HCT116 (cell line): ENCODE measurements at regions not wholly inside any gene's neighbourhood (a gene's known extent, or its start where the extent isn't known, plus 50 kb on each side); places are given as distances from the start of the nearest gene placed in this dataset.
A peak's percentile ranks its signal among the peaks of the same experiment; 100 is the strongest.

Source experiments
- ATAC-seq: fragments of 200-7000 bp; cut with Tn5 transposase; 2 replicates; pipeline ENCODE4 v1.9.1; 2020; ENCODE audit warnings: mild to moderate bottlenecking, moderate library complexity
- BruUV-seq: library from RNA; stranded (reverse); fragments of 400-500 nt; replicated peaks from 2 replicates; lab custom pipeline; 2021; lab: Mats Ljungman, UMichigan
- CTCF ChIA-PET: fragments of 300-600 bp; sonication (Branson Sonifier 250); formaldehyde crosslinking; loops from one replicate; lab custom pipeline; 2021; ENCODE audit warnings: antibody characterized with exemption; lab: Charles Lee
- POLR2A ChIA-PET: fragments of 300-600, 350-600 bp; sonication (Branson Sonifier 250); formaldehyde crosslinking; loops from one replicate; lab custom pipeline; 2021; ENCODE audit warnings: antibody characterized with exemption; lab: Charles Lee
- RAD21 ChIA-PET, 2 experiments: fragments of 300-600 bp; sonication (Branson Sonifier 250); formaldehyde crosslinking; loops; one replicate each; lab custom pipeline; 2023; ENCODE audit warnings: low total read pairs in 2 of 2; ENCODE audit not compliant: uncharacterized antibody in 2 of 2, unreplicated experiment in 2 of 2, low non-redundant PET in 1 of 2; lab: Charles Lee
- DNase-seq: peaks from one replicate; pipeline ENCODE4 v3.0.0-alpha.2; 2010; ENCODE audit warnings: low read depth, low spot score
- H2AFZ ChIP-seq: fragments of 200-600 bp; shearing (Covaris generic), sonication (generic); 2 replicates; pipeline ENCODE4 v1.6.1; 2017; ENCODE audit warnings: low read depth, mixed run types, mixed read lengths, antibody characterized with exemption, low read length; ENCODE audit not compliant: poor library complexity, severe bottlenecking
- H3K27ac ChIP-seq: 2 replicates; pipeline ENCODE4 v1.5.1; 2012; ENCODE audit warnings: low read depth, low read length
- H3K27me3 ChIP-seq: fragments of 200-600 bp; sonication (generic); 2 replicates; pipeline ENCODE4 v1.6.1; 2016; ENCODE audit warnings: mixed run types, low read length, mixed read lengths; ENCODE audit not compliant: insufficient read depth
- H3K36me3 ChIP-seq, 2 experiments: fragments of 200-500 bp in 1 of 2; fragments of 200-600 bp in 1 of 2; sonication (Bioruptor generic) in 1 of 2; sonication (generic) in 1 of 2; 2 replicates each; pipeline versions ENCODE4 v1.5.1 to v1.6.1; 2014 to 2016; ENCODE audit warnings: low read length in 2 of 2, inconsistent platforms in 1 of 2, mixed read lengths in 1 of 2, mixed run types in 1 of 2; ENCODE audit not compliant: insufficient read depth in 2 of 2, control insufficient read depth in 1 of 2
- H3K4me1 ChIP-seq, 2 experiments: fragments of 200-600 bp in 1 of 2; sonication (generic) in 1 of 2; 2 replicates each; pipeline versions ENCODE4 v1.5.1 to v1.6.1; 2012 to 2017; ENCODE audit warnings: low read length in 2 of 2, inconsistent platforms in 1 of 2, mild to moderate bottlenecking in 1 of 2, mixed read lengths in 1 of 2, mixed run types in 1 of 2, moderate library complexity in 1 of 2; ENCODE audit not compliant: insufficient read depth in 2 of 2, control insufficient read depth in 1 of 2
- H3K4me2 ChIP-seq: fragments of 200-600 bp; sonication (generic); 2 replicates; pipeline ENCODE4 v1.6.1; 2017; ENCODE audit warnings: mixed run types, low read length, mixed read lengths
- H3K4me3 ChIP-seq, 2 experiments: fragments of 200-600 bp in 1 of 2; sonication (generic) in 1 of 2; replicated peaks in 1 of 2; 2 replicates each; pipeline ENCODE4 v1.5.1; 2011 to 2016; ENCODE audit warnings: low read length in 2 of 2, control low read depth in 1 of 2, low read depth in 1 of 2, mild to moderate bottlenecking in 1 of 2, mixed read lengths in 1 of 2, mixed run types in 1 of 2
- H3K79me2 ChIP-seq: fragments of 200-600 bp; sonication (generic); 2 replicates; pipeline ENCODE4 v1.6.1; 2017; ENCODE audit warnings: mild to moderate bottlenecking, mixed run types, low read length, moderate library complexity, mixed read lengths; ENCODE audit not compliant: insufficient read depth
- H3K9ac ChIP-seq: fragments of 200-600 bp; sonication (generic); 2 replicates; pipeline ENCODE4 v1.6.1; 2016; ENCODE audit warnings: low read length, mixed read lengths
- H3K9me2 ChIP-seq: fragments of 200-600 bp; sonication (generic), shearing (Covaris generic); 2 replicates; pipeline ENCODE4 v1.6.1; 2017; ENCODE audit warnings: mixed run types, mild to moderate bottlenecking, moderate library complexity; ENCODE audit not compliant: insufficient read depth
- H3K9me3 ChIP-seq, 2 experiments: fragments of 200-500 bp in 1 of 2; fragments of 200-600 bp in 1 of 2; sonication (Bioruptor generic) in 1 of 2; sonication (generic) in 1 of 2; 2 replicates each; pipeline ENCODE4 v1.6.1; 2014 to 2017; ENCODE audit warnings: low read length in 2 of 2, mixed read lengths in 2 of 2, inconsistent platforms in 1 of 2, low read depth in 1 of 2, mild to moderate bottlenecking in 1 of 2, mixed run types in 1 of 2, moderate library complexity in 1 of 2; ENCODE audit not compliant: control insufficient read depth in 1 of 2, insufficient read depth in 1 of 2
- H4K20me1 ChIP-seq: fragments of 200-600 bp; sonication (generic), shearing (Covaris generic); 2 replicates; pipeline ENCODE4 v1.6.1; 2017; ENCODE audit warnings: mixed run types, mild to moderate bottlenecking, moderate library complexity; ENCODE audit not compliant: insufficient read depth
- CBX3 ChIP-seq: IDR thresholded peaks from 2 replicates; pipeline ENCODE4 v1.6.1; 2012; ENCODE audit warnings: low read depth
- CEBPB ChIP-seq: IDR thresholded peaks from 2 replicates; pipeline ENCODE4 v1.6.1; 2012; ENCODE audit warnings: low read depth
- ELF1 ChIP-seq: IDR thresholded peaks from 2 replicates; pipeline ENCODE4 v1.6.1; 2012; ENCODE audit warnings: low read depth, borderline replicate concordance
- EZH2 ChIP-seq: fragments of 200-600 bp; sonication (generic); IDR thresholded peaks from 2 replicates; pipeline ENCODE4 v1.6.1; 2017; ENCODE audit warnings: antibody characterized with exemption, mixed run types
- EZH2phosphoT487 ChIP-seq: fragments of 200-600 bp; IDR thresholded peaks from 2 replicates; pipeline ENCODE4 v1.6.1; 2018; ENCODE audit warnings: antibody characterized with exemption, borderline replicate concordance
- JUND ChIP-seq: IDR thresholded peaks from 2 replicates; pipeline ENCODE4 v1.6.1; 2012
- POLR2A ChIP-seq: IDR thresholded peaks from 2 replicates; pipeline ENCODE4 v1.7.0; 2011; ENCODE audit warnings: borderline replicate concordance; ENCODE audit not compliant: insufficient read depth, insufficient read length; ENCODE audit errors: extremely low read depth
- POLR2AphosphoS5 ChIP-seq: IDR thresholded peaks from 2 replicates; pipeline ENCODE4 v1.6.1; 2011; ENCODE audit warnings: mild to moderate bottlenecking, low read depth, low read length, moderate library complexity
- RAD21 ChIP-seq: IDR thresholded peaks from 2 replicates; pipeline ENCODE4 v1.6.1; 2012; ENCODE audit warnings: low read depth, mild to moderate bottlenecking
- SIN3A ChIP-seq: IDR thresholded peaks from 2 replicates; pipeline ENCODE4 v1.6.1; 2012; ENCODE audit warnings: low read depth
- SP1 ChIP-seq: IDR thresholded peaks from 2 replicates; pipeline ENCODE4 v1.6.1; 2012; ENCODE audit warnings: low read depth
- SRF ChIP-seq: IDR thresholded peaks from 2 replicates; pipeline ENCODE4 v1.6.1; 2012; ENCODE audit warnings: low read depth
- TCF7L2 ChIP-seq: IDR thresholded peaks from 2 replicates; pipeline ENCODE4 v1.7.0; 2011; ENCODE audit warnings: borderline replicate concordance, inconsistent platforms; ENCODE audit not compliant: insufficient read depth, insufficient read length; ENCODE audit errors: extremely low read depth
- YY1 ChIP-seq: IDR thresholded peaks from 2 replicates; pipeline ENCODE4 v1.6.1; 2011; ENCODE audit warnings: low read length, low read depth, moderate library complexity, mild to moderate bottlenecking; ENCODE audit not compliant: insufficient replicate concordance; ENCODE audit errors: extremely low read depth
- ZFX ChIP-seq: fragments of 450-650 bp; IDR thresholded peaks from 2 replicates; pipeline ENCODE4 v1.6.1; 2017
- ZNF274 ChIP-seq: fragments of 200-500 bp; sonication (Bioruptor generic); IDR thresholded peaks from 2 replicates; pipeline ENCODE4 v1.6.1; 2014; ENCODE audit warnings: mild to moderate bottlenecking, low read depth, low read length, inconsistent platforms
- intact Hi-C: fragments of 100-400 bp; cut with micrococcal nuclease; formaldehyde crosslinking; loops from 2 replicates; pipeline ENCODE4 v1.10.0; 2022
- TF ChIP-seq, protein P1 (sequence below): IDR thresholded peaks from 2 replicates; pipeline ENCODE4 v1.6.1; 2012; ENCODE audit warnings: low read depth
- TF ChIP-seq, protein P2 (sequence below): IDR thresholded peaks from 2 replicates; pipeline ENCODE4 v1.6.1; 2012
- TF ChIP-seq, protein P3 (sequence below): IDR thresholded peaks from 2 replicates; pipeline ENCODE4 v1.6.1; 2011; ENCODE audit warnings: mild to moderate bottlenecking, low read length, moderate library complexity; ENCODE audit not compliant: insufficient replicate concordance; ENCODE audit errors: extremely low read depth
- TF ChIP-seq, protein P4 (sequence below): IDR thresholded peaks from 2 replicates; pipeline ENCODE4 v1.6.1; 2012

DNA sequence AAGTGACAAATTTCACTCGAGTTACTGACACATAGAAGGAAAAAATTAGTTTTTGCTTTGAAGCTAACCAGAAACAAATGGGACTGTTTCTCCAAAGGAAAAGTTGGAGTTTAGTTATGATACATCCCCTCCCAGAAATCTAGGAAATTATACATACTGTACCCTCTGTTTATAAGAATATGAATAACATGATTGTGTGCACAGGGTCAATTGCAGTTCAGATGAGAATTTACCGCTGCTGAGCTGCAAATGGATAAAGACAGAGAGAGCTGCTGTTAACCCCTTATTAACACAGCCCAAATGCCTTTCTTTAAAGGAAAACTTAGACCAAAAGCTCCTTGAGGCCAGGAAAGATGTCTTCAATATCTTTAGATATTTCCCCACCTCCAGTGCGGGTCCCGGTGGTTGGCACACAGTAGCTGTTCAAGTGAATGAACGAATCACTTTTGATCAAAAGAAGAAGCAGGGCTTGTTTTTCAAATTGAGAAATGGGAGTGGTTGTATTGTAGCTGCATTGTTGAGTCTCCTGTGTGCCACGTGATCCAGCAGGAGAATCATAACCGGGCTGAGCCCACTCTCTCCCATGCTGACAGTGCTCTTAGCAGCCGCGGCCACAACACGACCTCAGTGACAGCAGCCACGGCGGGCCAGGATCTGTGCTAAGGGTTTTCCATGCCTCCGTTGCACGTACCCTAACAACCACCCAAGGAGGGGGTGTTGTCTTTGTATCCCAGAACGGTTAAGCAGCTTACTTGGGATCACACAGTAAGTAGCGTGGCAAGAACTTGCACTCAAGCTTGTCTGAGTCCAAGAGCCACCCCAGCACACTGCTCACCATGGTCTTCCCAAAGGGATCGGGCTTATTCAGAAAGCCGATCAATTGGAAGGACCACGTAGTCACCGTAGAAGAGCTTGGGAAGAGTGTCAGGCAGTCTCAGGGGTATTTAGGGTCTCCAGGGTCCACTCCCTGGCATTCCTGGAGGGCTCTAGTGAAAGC, 53.5 kb upstream of the BMP6 start:
- Histone ChIP-seq H2AFZ (peak overlapping the region; percentile 49), H3K9ac (no peak overlapping the region), H3K27ac (no peak overlapping the region), H3K79me2 (no peaks in the 10 kb centered on the region), H3K9me3 (no peaks in the 10 kb centered on the region), H3K4me2 (peak overlapping the region; percentile 62), H3K9me2 (no peaks in the 10 kb centered on the region), H4K20me1 (no peaks in the 10 kb centered on the region), H3K27me3 (no peaks in the 10 kb centered on the region), H3K4me1 (peaks cover 9 to 27% of the 10 kb centered on the region in 2 experiments; a peak in 3 of 4 replicates), H3K36me3 (no peaks in the 10 kb centered on the region), H3K4me3 (peak overlapping the region in 1 of 2 experiments; percentile 24; a peak in 1 of 4 replicates)
- intact Hi-C loops = no loop called here
- no TSS peak for BruUV-seq
- RAD21 ChIA-PET = interaction anchor here in 1 of 2 experiments (0.8 kb wide), 1 partner anchor 334 kb away, joined by 3 read pairs; no protein-coding TSS in a partner anchor
- POLR2A ChIA-PET = no interaction called here
- DNase-seq (no peak), ATAC-seq (peak; percentile 3; the same call in 1 of the 2 replicates)
- CTCF ChIA-PET = interaction anchor here (1.3 to 1.9 kb wide), 4 partner anchors 50 to 430 kb away, joined by 3 to 6 read pairs (median 4); no protein-coding TSS in a partner anchor
- TF ChIP-seq, protein P1, sequence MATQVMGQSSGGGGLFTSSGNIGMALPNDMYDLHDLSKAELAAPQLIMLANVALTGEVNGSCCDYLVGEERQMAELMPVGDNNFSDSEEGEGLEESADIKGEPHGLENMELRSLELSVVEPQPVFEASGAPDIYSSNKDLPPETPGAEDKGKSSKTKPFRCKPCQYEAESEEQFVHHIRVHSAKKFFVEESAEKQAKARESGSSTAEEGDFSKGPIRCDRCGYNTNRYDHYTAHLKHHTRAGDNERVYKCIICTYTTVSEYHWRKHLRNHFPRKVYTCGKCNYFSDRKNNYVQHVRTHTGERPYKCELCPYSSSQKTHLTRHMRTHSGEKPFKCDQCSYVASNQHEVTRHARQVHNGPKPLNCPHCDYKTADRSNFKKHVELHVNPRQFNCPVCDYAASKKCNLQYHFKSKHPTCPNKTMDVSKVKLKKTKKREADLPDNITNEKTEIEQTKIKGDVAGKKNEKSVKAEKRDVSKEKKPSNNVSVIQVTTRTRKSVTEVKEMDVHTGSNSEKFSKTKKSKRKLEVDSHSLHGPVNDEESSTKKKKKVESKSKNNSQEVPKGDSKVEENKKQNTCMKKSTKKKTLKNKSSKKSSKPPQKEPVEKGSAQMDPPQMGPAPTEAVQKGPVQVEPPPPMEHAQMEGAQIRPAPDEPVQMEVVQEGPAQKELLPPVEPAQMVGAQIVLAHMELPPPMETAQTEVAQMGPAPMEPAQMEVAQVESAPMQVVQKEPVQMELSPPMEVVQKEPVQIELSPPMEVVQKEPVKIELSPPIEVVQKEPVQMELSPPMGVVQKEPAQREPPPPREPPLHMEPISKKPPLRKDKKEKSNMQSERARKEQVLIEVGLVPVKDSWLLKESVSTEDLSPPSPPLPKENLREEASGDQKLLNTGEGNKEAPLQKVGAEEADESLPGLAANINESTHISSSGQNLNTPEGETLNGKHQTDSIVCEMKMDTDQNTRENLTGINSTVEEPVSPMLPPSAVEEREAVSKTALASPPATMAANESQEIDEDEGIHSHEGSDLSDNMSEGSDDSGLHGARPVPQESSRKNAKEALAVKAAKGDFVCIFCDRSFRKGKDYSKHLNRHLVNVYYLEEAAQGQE = no peak
- TF ChIP-seq SIN3A (no peak), YY1 (no peak), ZFX (no peak), CEBPB (no peak), EZH2phosphoT487 (no peak), POLR2AphosphoS5 (no peak), RAD21 (no peak), JUND (no peak), TCF7L2 (no peak), EZH2 (no peak), ELF1 (no peak), POLR2A (no peak), SP1 (no peak), ZNF274 (no peak), CBX3 (no peak), SRF (no peak)
- TF ChIP-seq, protein P2, sequence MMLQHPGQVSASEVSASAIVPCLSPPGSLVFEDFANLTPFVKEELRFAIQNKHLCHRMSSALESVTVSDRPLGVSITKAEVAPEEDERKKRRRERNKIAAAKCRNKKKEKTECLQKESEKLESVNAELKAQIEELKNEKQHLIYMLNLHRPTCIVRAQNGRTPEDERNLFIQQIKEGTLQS = no peak
- TF ChIP-seq, protein P3, sequence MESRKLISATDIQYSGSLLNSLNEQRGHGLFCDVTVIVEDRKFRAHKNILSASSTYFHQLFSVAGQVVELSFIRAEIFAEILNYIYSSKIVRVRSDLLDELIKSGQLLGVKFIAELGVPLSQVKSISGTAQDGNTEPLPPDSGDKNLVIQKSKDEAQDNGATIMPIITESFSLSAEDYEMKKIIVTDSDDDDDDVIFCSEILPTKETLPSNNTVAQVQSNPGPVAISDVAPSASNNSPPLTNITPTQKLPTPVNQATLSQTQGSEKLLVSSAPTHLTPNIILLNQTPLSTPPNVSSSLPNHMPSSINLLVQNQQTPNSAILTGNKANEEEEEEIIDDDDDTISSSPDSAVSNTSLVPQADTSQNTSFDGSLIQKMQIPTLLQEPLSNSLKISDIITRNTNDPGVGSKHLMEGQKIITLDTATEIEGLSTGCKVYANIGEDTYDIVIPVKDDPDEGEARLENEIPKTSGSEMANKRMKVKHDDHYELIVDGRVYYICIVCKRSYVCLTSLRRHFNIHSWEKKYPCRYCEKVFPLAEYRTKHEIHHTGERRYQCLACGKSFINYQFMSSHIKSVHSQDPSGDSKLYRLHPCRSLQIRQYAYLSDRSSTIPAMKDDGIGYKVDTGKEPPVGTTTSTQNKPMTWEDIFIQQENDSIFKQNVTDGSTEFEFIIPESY = no peak
- TF ChIP-seq, protein P4, sequence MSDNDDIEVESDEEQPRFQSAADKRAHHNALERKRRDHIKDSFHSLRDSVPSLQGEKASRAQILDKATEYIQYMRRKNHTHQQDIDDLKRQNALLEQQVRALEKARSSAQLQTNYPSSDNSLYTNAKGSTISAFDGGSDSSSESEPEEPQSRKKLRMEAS = no peak
